CD14-positive monocyte (primary cell): ENCODE measurements at regions not wholly inside any gene's neighbourhood (a gene's known extent, or its start where the extent isn't known, plus 50 kb on each side); places are given as distances from the start of the nearest gene placed in this dataset.

Experiments used
- DNase-seq, 3 donors: peaks; one replicate each; pipeline ENCODE4 v3.0.0-alpha.2; 2011 to 2022
- H2AFZ ChIP-seq: 2 replicates; pipeline ENCODE4 v1.6.0; 2012; ENCODE audit warnings: mild to moderate bottlenecking, low read depth, low read length, inconsistent platforms; ENCODE audit not compliant: insufficient read depth, poor library complexity, severe bottlenecking
- H3K27ac ChIP-seq, 2 donors: 1 replicate in 1 of 2; 2 replicates in 1 of 2; pipeline ENCODE4 v1.5.1; 2012 to 2013; ENCODE audit warnings: low read length in 2 of 2, control low read depth in 1 of 2, inconsistent platforms in 1 of 2, low read depth in 1 of 2, mild to moderate bottlenecking in 1 of 2
- H3K27me3 ChIP-seq, 2 donors: one replicate each; pipeline versions ENCODE4 v1.6.0 to v1.6.1; 2011 to 2013; ENCODE audit warnings: low read length in 2 of 2; ENCODE audit not compliant: control insufficient read depth in 2 of 2, insufficient read depth in 2 of 2
- H3K36me3 ChIP-seq, 2 donors: replicated peaks in 1 of 2; 1 replicate in 1 of 2; 2 replicates in 1 of 2; pipeline versions ENCODE4 v1.5.1 to v1.6.1; 2012 to 2013; ENCODE audit warnings: low read length in 2 of 2, control low read depth in 1 of 2, inconsistent platforms in 1 of 2, mild to moderate bottlenecking in 1 of 2; ENCODE audit not compliant: insufficient read depth in 2 of 2, control insufficient read depth in 1 of 2
- H3K4me1 ChIP-seq, 2 donors: 1 replicate in 1 of 2; 2 replicates in 1 of 2; pipeline versions ENCODE4 v1.5.1 to v1.6.1; 2012 to 2013; ENCODE audit warnings: low read length in 2 of 2, control low read depth in 1 of 2, inconsistent platforms in 1 of 2, mild to moderate bottlenecking in 1 of 2, moderate library complexity in 1 of 2; ENCODE audit not compliant: insufficient read depth in 2 of 2, control insufficient read depth in 1 of 2
- H3K4me2 ChIP-seq: replicated peaks from 2 replicates; pipeline ENCODE3; 2012; ENCODE audit warnings: low read length, moderate library complexity, mild to moderate bottlenecking; ENCODE audit not compliant: poor library complexity, severe bottlenecking; ENCODE audit errors: extremely low read depth
- H3K4me3 ChIP-seq, 3 experiments: fragments of 200-600 bp in 1 of 3; sonication (generic) in 1 of 3; replicated peaks in 1 of 3; 1 replicate in 2 of 3; 2 replicates in 1 of 3; pipeline ENCODE4 v1.5.1; 2011 to 2013; ENCODE audit warnings: low read length in 3 of 3, mild to moderate bottlenecking in 3 of 3, control low read depth in 2 of 3, low read depth in 2 of 3, inconsistent platforms in 1 of 3, moderate library complexity in 1 of 3
- H3K79me2 ChIP-seq: 2 replicates; pipeline ENCODE4 v1.6.0; 2012; ENCODE audit warnings: mild to moderate bottlenecking, control low read depth, inconsistent platforms, low read length, moderate library complexity; ENCODE audit not compliant: insufficient read depth
- H3K9ac ChIP-seq: 2 replicates; pipeline ENCODE4 v1.6.0; 2017; ENCODE audit warnings: low read length, mild to moderate bottlenecking; ENCODE audit not compliant: insufficient read depth, poor library complexity, severe bottlenecking
- H3K9me3 ChIP-seq, 2 donors: replicated peaks in 1 of 2; 1 replicate in 1 of 2; 2 replicates in 1 of 2; pipeline versions ENCODE4 v1.5.1 to v1.6.1; 2012 to 2013; ENCODE audit warnings: low read length in 2 of 2, control low read depth in 1 of 2; ENCODE audit not compliant: control insufficient read depth in 1 of 2, insufficient read depth in 1 of 2
- H4K20me1 ChIP-seq: 2 replicates; pipeline ENCODE4 v1.6.0; 2012; ENCODE audit warnings: mild to moderate bottlenecking, low read length, control low read depth, moderate library complexity; ENCODE audit not compliant: insufficient read depth
- H3K27ac Mint-ChIP-seq, 7 donors: one replicate each; pipeline ENCODE4 v1.8.0; 2020; ENCODE audit warnings: mild to moderate bottlenecking in 7 of 7, mixed read lengths in 7 of 7, moderate library complexity in 6 of 7, inconsistent platforms in 2 of 7
- H3K27me3 Mint-ChIP-seq, 3 donors: one replicate each; pipeline ENCODE4 v1.8.0; 2021 to 2022; ENCODE audit warnings: low read depth in 3 of 3, mild to moderate bottlenecking in 3 of 3, mixed read lengths in 3 of 3, moderate library complexity in 3 of 3, inconsistent platforms in 1 of 3
- H3K36me3 Mint-ChIP-seq, 2 donors: one replicate each; pipeline ENCODE4 v1.8.0; 2020; ENCODE audit warnings: mixed read lengths in 2 of 2, inconsistent platforms in 1 of 2, mild to moderate bottlenecking in 1 of 2
- H3K4me1 Mint-ChIP-seq: one replicate; pipeline ENCODE4 v1.8.0; 2020; ENCODE audit warnings: mild to moderate bottlenecking, mixed read lengths
- H3K4me3 Mint-ChIP-seq, 2 donors: one replicate each; pipeline ENCODE4 v1.8.0; 2020; ENCODE audit warnings: mild to moderate bottlenecking in 2 of 2, mixed read lengths in 2 of 2, moderate library complexity in 1 of 2
- H3K9me3 Mint-ChIP-seq, 7 donors: one replicate each; pipeline ENCODE4 v1.8.0; 2020 to 2022; ENCODE audit warnings: mixed read lengths in 7 of 7, mild to moderate bottlenecking in 6 of 7, moderate library complexity in 6 of 7, inconsistent platforms in 2 of 7
- WGBS: methylation state at CpG from one replicate; pipeline ENCODE4 v1.1.5; 2013; ENCODE audit warnings: missing lambda C conversion rate; ENCODE audit not compliant: insufficient coverage; 5-methylcytosine and 5-hydroxymethylcytosine counted together
- intact Hi-C, 2 donors: fragments of 100-400 bp; cut with micrococcal nuclease; formaldehyde crosslinking; loops; one replicate each; pipeline versions ENCODE4 v1.15.0 to v1.15.1; 2023
- TF ChIP-seq, protein P1 (sequence below): fragments of 200-600 bp; IDR thresholded peaks from one replicate; pipeline ENCODE4 v1.8.0; 2022; ENCODE audit warnings: antibody characterized with exemption, mild to moderate bottlenecking

DNA sequence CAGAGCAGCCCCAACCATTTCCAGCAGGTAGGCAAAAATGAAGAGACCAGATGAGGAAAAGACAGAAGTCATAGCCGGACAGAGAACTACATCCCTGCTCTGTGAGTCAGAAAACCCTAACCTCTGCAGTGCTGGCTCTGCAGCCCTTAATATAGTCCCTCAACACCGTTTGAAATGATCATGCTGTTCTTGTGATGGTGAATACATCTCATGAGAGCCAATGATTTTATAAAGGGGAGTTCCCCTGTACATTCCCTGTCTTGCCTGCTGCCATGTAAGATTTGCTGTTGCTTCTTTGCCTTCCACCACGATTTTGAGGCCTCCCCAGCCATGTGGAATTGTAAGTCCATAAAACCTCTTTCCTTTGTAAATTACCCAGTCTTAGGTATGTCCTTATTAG, 216.8 kb upstream of the RFX3 start:
- no peaks in the 10 kb centered on the region for H3K27me3 ChIP-seq
- no peak overlapping the region for H3K4me2 ChIP-seq
- TF ChIP-seq, protein P1, sequence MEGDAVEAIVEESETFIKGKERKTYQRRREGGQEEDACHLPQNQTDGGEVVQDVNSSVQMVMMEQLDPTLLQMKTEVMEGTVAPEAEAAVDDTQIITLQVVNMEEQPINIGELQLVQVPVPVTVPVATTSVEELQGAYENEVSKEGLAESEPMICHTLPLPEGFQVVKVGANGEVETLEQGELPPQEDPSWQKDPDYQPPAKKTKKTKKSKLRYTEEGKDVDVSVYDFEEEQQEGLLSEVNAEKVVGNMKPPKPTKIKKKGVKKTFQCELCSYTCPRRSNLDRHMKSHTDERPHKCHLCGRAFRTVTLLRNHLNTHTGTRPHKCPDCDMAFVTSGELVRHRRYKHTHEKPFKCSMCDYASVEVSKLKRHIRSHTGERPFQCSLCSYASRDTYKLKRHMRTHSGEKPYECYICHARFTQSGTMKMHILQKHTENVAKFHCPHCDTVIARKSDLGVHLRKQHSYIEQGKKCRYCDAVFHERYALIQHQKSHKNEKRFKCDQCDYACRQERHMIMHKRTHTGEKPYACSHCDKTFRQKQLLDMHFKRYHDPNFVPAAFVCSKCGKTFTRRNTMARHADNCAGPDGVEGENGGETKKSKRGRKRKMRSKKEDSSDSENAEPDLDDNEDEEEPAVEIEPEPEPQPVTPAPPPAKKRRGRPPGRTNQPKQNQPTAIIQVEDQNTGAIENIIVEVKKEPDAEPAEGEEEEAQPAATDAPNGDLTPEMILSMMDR, result no peak
- H3K9me3 ChIP-seq, result no peaks in the 10 kb centered on the region
- H3K27ac Mint-ChIP-seq, result no peak overlapping the region
- no peaks in the 10 kb centered on the region for H3K4me1 ChIP-seq
- H3K27ac ChIP-seq, result no peak overlapping the region
- no CpG with 5 or more reads among the region's 3 CpGs for WGBS
- H3K4me3 ChIP-seq, result no peak overlapping the region
- peaks cover 13% of the 10 kb centered on the region for H3K4me1 Mint-ChIP-seq
- no peak overlapping the region for H3K9ac ChIP-seq
- H3K79me2 ChIP-seq, result no peaks in the 10 kb centered on the region
- H3K36me3 ChIP-seq, result no peaks in the 10 kb centered on the region
- peaks cover 0 to 4% (median 0%) of the 10 kb centered on the region in 7 donors for H3K9me3 Mint-ChIP-seq
- no peaks in the 10 kb centered on the region for H3K36me3 Mint-ChIP-seq
- no peak overlapping the region for H3K4me3 Mint-ChIP-seq
- DNase-seq, result no peak
- intact Hi-C loops, result no loop called here
- H4K20me1 ChIP-seq, result no peaks in the 10 kb centered on the region
- peaks cover 0 to 2% (median 2%) of the 10 kb centered on the region in 3 donors for H3K27me3 Mint-ChIP-seq
- H2AFZ ChIP-seq, result no peak overlapping the region

DNA sequence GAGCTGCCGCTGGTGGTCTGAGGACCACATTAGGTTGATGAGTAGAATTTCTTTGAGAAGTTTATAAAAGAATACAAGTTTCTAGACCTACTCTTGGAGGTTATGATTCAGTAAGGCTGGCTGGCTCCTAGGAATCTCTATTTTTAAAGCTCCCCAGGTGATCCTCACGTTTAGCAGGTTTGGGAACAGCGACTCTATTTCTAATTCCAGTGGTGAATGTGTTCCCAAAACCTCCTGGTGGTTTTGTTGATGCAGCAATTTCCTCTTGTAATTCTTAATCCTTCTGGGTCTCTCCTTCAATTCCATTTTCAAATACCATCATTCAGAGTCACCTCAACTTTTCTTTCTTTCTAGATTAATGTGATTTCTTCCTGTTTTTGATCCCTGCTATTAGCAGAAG, 215.9 kb upstream of the RFX3 start:
- no peak for DNase-seq
- no peaks in the 10 kb centered on the region for H4K20me1 ChIP-seq
- H3K27me3 Mint-ChIP-seq, result peaks cover 0 to 2% (median 2%) of the 10 kb centered on the region in 3 donors
- H3K4me2 ChIP-seq, result no peak overlapping the region
- TF ChIP-seq, protein P1, result no peak
- peaks cover 0 to 4% (median 0%) of the 10 kb centered on the region in 7 donors for H3K9me3 Mint-ChIP-seq
- no peak overlapping the region for H3K27ac ChIP-seq
- H3K79me2 ChIP-seq, result no peaks in the 10 kb centered on the region
- no peak overlapping the region for H3K4me3 ChIP-seq
- intact Hi-C loops, result no loop called here
- no peak overlapping the region for H3K27ac Mint-ChIP-seq
- H2AFZ ChIP-seq, result no peak overlapping the region
- H3K36me3 ChIP-seq, result no peaks in the 10 kb centered on the region
- no peak overlapping the region for H3K9ac ChIP-seq
- no peaks in the 10 kb centered on the region for H3K9me3 ChIP-seq
- peaks cover 4 to 7% of the 10 kb centered on the region in 2 donors for H3K4me1 ChIP-seq
- WGBS, result no CpG with 5 or more reads among the region's 3 CpGs
- no peaks in the 10 kb centered on the region for H3K27me3 ChIP-seq
- H3K4me1 Mint-ChIP-seq, result peaks cover 19% of the 10 kb centered on the region
- no peaks in the 10 kb centered on the region for H3K36me3 Mint-ChIP-seq
- no peak overlapping the region for H3K4me3 Mint-ChIP-seq
